ENCODE measurements at regions not wholly inside any gene's neighbourhood (a gene's known extent, or its start where the extent isn't known, plus 50 kb on each side); places are given as distances from the start of the nearest gene placed in this dataset.
"Not testable (repeated sequence)": the region's sequence is repeated elsewhere in the genome, so short reads cannot be mapped to it uniquely, and the experiment has no call there.

DNA sequence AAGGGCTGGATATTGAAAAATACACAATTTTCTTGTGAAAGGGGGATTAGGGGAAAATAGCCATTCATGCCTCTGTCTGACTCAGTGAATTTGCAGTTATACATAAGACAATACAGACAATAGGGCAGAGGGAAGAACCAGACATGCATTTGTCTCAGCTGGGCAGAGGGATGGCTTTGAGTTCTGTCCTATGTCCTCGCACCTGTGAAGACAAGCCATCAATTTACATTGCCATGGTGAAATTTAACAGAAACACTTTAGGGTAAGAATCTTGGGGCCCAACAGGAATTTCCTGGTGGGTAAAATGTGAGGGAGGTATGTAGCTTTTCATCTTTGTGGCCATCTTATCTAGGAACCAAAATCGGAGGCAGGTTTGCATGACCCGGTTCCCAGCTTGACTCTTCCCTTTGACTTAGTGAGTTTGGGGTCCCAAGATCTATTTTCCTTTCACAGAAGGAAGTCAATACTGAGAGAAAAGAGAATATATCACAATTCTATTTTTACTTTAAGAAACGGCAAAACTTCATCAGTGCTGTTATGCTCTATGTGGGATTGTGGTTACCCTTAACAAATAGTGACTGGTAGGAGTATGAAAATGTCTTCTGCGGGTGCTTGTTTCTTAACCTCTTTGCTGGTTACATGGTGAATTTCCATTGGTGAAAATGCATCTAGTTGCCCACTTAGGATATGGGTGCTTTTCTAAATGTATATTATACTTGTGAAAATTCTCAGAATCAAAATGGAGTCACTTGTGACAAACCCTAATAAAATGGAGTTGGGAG lies 221.8 kb downstream of the SPP2 start:
- no peak for DNase-seq

DNA sequence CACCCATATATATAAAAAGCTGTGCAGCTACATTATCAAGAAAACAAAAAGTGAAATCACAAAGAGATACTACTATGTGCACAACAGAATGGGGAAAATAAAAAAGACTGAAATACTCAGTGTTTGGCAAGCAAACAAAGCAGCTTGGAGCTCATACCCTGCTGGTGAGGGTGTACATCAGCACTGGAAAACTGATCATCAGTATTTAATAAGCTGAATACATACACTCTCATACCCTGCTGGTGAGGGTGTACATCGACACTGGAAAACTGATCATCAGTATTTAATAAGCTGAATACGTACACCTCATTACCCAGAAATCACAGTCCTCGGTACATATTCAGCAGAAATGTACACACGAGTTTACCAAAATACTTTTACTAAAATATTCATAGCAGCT lies 220.8 kb downstream of the SPP2 start:
- no peak for DNase-seq

GRCh38 chr2:234269769-234270204 lies 219.3 kb downstream of the SPP2 start:
- DNase-seq = no peak

DNA sequence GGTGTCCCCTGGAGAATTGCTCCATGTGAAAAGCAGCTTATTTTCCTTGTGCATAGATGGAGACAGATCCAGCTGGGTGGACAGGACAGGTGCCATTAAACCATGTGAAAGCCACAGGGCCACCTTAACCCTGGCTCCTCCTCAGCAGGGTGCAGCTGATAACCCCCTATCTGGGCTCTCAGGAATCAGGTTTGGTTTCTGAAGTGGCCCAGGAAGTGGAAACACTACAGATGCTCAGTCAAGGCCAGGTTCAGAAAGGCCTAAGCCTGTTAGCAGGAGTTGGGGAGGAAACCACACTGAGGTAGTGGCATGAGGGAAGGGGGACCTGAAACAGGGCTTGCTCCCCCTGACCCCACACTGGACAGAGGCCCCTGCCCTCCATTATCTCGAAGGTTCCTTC lies 217.0 kb downstream of the SPP2 start:
- DNase-seq = no peak

DNA sequence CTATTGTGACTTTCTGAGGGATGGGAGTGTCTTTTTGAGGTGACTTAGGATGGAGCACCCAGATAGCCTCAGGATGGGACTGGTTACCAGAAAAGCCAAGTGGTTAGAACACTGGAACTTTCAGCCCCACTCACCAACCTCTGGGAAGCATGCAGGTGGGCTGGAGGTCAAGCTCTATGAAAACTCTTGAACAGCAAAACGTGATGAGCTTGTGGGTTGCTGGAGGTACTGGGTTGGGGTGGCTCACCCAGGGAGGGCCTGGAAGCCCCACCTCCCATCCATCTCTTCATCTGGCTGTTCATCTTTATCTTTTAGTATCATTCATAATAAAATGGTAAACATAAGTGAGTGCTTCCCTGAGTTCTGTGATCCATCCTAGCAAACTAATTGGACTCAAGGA lies 216.4 kb downstream of the SPP2 start:
- no peak for DNase-seq

GRCh38 chr2:234265206-234265605 lies 214.7 kb downstream of the SPP2 start:
- no peak for DNase-seq

- DNase-seq = no peak
Measured at GRCh38 chr2:234261736-234262135, 211.2 kb downstream of the SPP2 start.

- DNase-seq = no peak
Measured at GRCh38 chr2:234259440-234259839, 208.9 kb downstream of the SPP2 start.

- DNase-seq = no peak
Measured at GRCh38 chr2:234258562-234259141, 208.2 kb downstream of the SPP2 start.

GRCh38 chr2:234257859-234258561 lies 207.5 kb downstream of the SPP2 start:
- no peak for DNase-seq

DNA sequence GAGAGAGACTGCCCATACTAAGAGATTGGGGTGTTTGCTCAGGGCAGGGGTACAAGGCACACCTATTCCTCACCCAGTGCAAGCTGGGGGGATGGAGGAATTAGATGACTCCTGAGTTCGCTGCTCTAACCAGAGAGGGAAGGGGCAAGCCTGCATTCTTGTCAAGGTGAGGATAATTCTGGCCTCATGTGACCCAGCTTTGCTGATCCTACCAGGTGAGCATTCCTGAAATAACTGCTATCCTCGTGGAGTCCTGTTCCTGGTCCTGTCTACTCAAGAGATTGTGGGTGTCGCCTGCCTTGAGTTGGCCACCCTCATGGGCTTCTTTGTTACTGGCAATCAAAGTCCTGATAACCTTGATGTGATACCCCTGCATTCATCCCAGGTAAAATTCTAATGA lies 206.0 kb downstream of the SPP2 start:
- DNase-seq = no peak

GRCh38 chr2:234254783-234255521 lies 204.4 kb downstream of the SPP2 start:
- DNase-seq = no peak

- no peak for DNase-seq
Measured at GRCh38 chr2:234252772-234253171, 202.3 kb downstream of the SPP2 start.

DNA sequence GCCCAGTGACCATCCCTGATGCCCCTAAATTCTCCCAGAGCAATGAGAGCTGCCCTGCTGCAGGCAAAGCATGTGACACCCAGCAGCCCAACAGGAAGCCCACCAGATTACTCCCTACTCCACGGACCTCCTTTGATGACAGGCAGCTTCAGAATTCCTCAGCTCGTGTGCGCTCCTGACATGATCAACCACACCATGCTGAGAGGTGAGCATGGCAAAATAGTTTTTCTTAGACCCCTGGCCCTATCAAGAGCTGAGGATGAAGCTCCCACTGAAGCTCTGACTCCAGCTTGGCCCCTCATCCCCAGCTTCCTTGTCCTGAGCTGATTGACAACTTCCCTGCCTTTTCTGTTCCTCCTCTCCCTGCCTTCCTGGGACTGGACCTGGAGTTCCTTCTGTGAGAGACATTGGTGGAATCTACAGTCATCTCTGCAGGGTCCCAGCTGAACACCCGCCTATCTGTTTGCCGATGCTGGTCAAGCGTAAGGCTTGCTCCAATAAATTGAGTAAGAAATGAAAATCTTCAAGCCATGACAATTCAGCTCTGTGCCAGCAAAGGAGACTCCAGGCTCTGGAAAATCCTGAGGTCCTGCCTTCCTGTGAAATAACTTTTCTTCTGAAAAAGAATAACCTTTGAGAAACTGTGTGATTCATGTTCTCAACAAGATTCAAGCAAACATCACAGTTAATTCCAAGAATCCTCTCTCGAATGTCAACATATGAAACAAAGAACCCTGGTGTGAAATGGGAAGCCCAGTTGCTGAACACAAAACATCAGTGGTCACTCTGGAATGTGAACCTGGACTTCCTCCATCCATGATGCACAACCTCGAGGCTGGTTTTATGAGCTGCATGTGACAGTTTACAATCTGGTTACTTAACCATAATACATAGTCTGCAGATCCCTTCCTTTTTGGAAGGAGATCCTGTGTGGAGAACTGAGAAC lies 201.1 kb downstream of the SPP2 start:
- DNase-seq = no peak

- DNase-seq = no peak
Measured at GRCh38 chr2:234250926-234251325, 200.4 kb downstream of the SPP2 start.

DNA sequence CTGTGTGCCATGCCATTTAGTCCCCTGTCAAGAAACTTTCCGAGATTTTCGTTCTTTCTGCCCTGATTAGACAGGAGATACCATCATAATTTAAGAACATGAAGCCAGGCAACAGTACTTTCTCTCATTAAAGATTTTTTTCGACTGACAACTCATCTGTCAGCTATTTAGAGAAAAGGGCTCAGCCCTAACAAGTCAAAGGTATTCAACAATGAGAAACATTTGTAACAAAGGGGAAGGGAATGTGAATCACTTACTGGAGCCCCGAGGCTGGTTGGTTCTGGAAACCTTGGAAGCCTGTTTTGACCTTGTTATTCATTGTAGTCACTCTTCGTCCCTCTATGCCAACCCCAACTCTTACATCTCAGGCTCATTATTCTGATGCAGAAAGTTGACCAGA lies 199.4 kb downstream of the SPP2 start:
- no peak for DNase-seq

DNA sequence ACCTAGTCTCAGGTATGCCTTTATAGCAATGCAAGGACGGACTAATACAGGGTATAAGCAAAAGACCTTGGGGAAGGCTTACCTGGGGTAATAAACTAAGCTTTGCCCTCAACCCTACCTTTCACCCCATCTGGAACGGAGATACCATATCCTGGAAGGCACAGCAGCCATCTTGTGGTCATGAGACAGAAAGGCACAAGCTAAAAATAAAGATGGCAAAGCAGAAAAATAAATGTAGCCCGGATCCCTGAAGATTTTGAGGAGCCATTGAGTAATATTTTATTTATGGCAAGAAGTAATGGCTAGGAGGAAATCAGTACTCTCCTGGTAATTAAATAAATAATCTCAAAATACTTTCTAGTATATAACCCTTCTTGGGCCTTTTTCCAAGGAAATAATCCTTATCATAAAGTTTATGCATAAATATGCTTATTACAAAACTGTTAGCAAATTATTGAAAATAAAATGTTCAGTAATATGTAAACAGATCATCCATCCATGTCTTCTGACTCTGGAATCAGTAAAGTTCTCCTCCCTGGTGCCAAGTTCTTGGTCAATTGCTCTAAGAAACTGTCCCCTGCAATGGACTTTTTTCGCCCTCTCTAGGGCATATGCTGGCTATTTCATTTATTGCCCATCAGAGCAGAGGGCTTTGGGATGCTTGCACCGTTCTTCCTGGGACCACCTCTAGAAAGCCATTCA lies 198.7 kb downstream of the SPP2 start:
- DNase-seq = no peak

DNA sequence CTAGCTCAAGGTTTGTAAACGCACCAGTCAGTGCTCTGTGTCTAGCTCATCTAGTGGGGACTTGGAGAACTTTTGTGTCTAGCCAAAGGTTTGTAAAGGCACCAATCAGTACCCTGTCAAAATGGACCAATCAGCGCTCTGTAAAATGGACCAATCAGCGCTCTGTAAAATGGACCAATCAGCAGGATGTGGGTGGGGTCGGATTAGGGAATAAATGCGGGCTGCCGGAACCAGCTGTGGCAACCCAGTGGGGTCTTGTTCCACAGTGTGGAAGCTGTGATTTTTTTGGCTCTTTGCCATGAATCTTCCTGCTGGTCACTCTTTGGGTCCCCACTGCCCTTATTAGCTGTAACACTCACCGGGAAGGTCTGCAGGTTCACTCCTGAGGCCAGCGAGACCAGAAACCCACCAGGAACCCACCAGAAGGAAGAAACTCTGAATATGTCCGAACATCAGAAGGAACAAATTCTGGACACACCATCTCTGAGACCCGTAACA lies 197.8 kb downstream of the SPP2 start:
- DNase-seq = not testable (repeated sequence)

DNA sequence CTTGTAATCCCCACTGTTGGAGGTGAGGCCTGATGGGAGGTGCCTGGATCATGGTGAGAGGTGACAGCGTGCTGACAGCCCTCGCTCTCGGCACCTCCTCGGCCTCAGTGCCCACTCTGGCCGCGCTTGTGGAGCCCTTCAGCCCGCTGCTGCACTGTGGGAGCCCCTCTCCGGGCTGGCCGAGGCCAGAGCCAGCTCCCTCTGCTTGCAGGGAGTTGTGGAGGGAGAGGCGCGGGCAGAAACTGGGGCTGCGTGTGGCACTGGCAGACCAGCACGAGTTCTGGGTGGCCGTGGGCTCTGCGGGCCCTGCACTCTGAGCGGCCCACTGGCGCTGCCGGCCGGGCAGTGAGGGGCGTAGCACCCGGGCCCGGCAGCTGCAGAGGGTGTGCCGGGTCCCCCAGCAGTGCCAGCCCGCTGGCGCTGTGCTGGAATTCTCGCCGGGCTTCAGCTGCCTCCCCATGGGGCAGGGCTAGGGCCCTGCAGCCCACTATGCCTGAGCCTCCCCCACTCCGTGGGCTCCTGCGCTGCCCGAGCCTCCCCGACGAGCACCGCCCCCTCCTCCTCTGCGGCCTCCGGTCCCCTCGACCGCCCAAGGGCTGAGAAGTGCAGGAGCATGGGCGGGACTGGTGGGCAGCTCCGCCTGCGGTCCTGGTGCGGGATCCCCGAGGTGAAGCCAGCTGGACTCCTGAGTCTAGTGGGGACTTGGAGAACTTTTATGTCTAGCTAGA lies 197.1 kb downstream of the SPP2 start:
- no peak for DNase-seq

GRCh38 chr2:234245945-234246344 lies 195.4 kb downstream of the SPP2 start:
- DNase-seq = no peak

All from NCI-H1417 treated with DMSO at 0.1 percent for 48 hours (cell line).